GM19397 (cell line): ENCODE measurements at regions not wholly inside any gene's neighbourhood (a gene's known extent, or its start where the extent isn't known, plus 50 kb on each side); places are given as distances from the start of the nearest gene placed in this dataset.

Experiments
- ATAC-seq: cut with Tn5 transposase; IDR thresholded peaks from one replicate; pipeline ENCODE4 v1.9.1; 2021; ENCODE audit warnings: mild to moderate bottlenecking, moderate library complexity; ENCODE audit not compliant: unreplicated experiment

- ATAC-seq: no peak
Measured at GRCh38 chr4:135833529-135833928, 1631.9 kb upstream of the PABPC4L start.

- no peak for ATAC-seq
Measured at GRCh38 chr4:135824759-135825296, 1623.2 kb upstream of the PABPC4L start.

GRCh38 chr4:135804785-135805184, 1603.2 kb upstream of the PABPC4L start:
- ATAC-seq: no peak

- ATAC-seq: no peak
Measured at GRCh38 chr4:135777361-135777760, 1575.8 kb upstream of the PABPC4L start.

GRCh38 chr4:135775909-135776308, 1574.3 kb upstream of the PABPC4L start:
- no peak for ATAC-seq

GRCh38 chr4:135770505-135770904, 1568.9 kb upstream of the PABPC4L start:
- no peak for ATAC-seq

GRCh38 chr4:135744928-135745327, 1543.3 kb upstream of the PABPC4L start:
- no peak for ATAC-seq

- ATAC-seq: no peak
Measured at GRCh38 chr4:135741583-135741982, 1540.0 kb upstream of the PABPC4L start.

- no peak for ATAC-seq
Measured at GRCh38 chr4:135739354-135739753, 1537.8 kb upstream of the PABPC4L start.

GRCh38 chr4:135735512-135735911, 1533.9 kb upstream of the PABPC4L start:
- ATAC-seq: no peak

- ATAC-seq: no peak
Measured at GRCh38 chr4:135732448-135732847, 1530.9 kb upstream of the PABPC4L start.

GRCh38 chr4:135731682-135732081, 1530.1 kb upstream of the PABPC4L start:
- ATAC-seq: no peak

GRCh38 chr4:135724421-135724820, 1522.8 kb upstream of the PABPC4L start:
- ATAC-seq: no peak

- no peak for ATAC-seq
Measured at GRCh38 chr4:135718019-135718418, 1516.4 kb upstream of the PABPC4L start.

GRCh38 chr4:135705343-135705742, 1503.8 kb upstream of the PABPC4L start:
- ATAC-seq: no peak

- ATAC-seq: no peak
Measured at GRCh38 chr4:135694066-135694465, 1492.5 kb upstream of the PABPC4L start.

- no peak for ATAC-seq
Measured at GRCh38 chr4:135684001-135684400, 1482.4 kb upstream of the PABPC4L start.

- ATAC-seq: no peak
Measured at GRCh38 chr4:135672202-135672601, 1470.6 kb upstream of the PABPC4L start.

- no peak for ATAC-seq
Measured at GRCh38 chr4:135670548-135670947, 1469.0 kb upstream of the PABPC4L start.
